Activated CD8-positive, alpha-beta T cell treated with anti-CD3 and anti-CD28 coated beads, Interleukin-2, amount 10 ng/mL, durations not matched to agents 7 days and 5 days (primary cell): ENCODE measurements at regions not wholly inside any gene's neighbourhood (a gene's known extent, or its start where the extent isn't known, plus 50 kb on each side); places are given as distances from the start of the nearest gene placed in this dataset.

Experiments
- ATAC-seq: fragments of 150-1000 bp; cut with Tn5 transposase; one replicate; pipeline ENCODE4 v1.10.0; 2021; ENCODE audit warnings: moderate library complexity
- CTCF ChIA-PET: fragments of 350-600 bp; sonication (Branson Sonifier 250); formaldehyde crosslinking; loops from one replicate; lab custom pipeline; 2021; ENCODE audit warnings: antibody characterized with exemption; lab: Charles Lee
- POLR2A ChIA-PET: fragments of 350-600 bp; sonication (Branson Sonifier 250); formaldehyde crosslinking; loops from one replicate; lab custom pipeline; 2021; ENCODE audit warnings: antibody characterized with exemption; lab: Charles Lee
- DNase-seq: peaks from one replicate; pipeline ENCODE4 v3.0.0-alpha.2; 2020
- H3K27ac Mint-ChIP-seq: one replicate; pipeline ENCODE4 v1.8.0; 2021; ENCODE audit warnings: mild to moderate bottlenecking, mixed read lengths
- H3K27me3 Mint-ChIP-seq: one replicate; pipeline ENCODE4 v1.8.0; 2021; ENCODE audit warnings: low read depth, mixed read lengths
- H3K36me3 Mint-ChIP-seq: one replicate; pipeline ENCODE4 v1.8.0; 2021; ENCODE audit warnings: low read depth, mixed read lengths
- H3K4me1 Mint-ChIP-seq: one replicate; pipeline ENCODE4 v1.8.0; 2021; ENCODE audit warnings: low read depth, mixed read lengths
- H3K4me3 Mint-ChIP-seq: one replicate; pipeline ENCODE4 v1.8.0; 2021; ENCODE audit warnings: mild to moderate bottlenecking, mixed read lengths
- H3K9me3 Mint-ChIP-seq: one replicate; pipeline ENCODE4 v1.8.0; 2022; ENCODE audit warnings: mixed read lengths; ENCODE audit not compliant: insufficient read depth

DNA sequence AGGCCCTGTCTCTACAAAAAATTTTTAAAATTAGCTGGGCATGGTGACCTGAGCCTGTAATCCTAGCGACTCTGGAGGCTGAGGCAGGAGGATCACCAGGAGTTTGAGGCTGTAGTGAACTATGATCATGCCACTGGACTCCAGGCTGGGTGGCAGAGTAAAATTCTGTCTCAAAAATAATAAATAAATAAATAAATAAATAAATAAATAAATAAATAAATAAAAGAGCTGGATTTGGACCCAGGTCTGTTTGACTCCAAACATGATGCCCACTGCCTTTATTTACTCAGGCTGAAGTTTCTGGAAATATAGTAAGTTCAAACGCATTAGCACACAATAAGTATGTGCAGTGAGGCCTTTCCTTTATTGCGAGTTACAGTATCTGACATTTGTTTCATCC lies 75.0 kb downstream of the THNSL2 start:
- H3K36me3 Mint-ChIP-seq = no peaks in the 10 kb centered on the region
- no peak for DNase-seq
- no peak for ATAC-seq
- no peaks in the 10 kb centered on the region for H3K27me3 Mint-ChIP-seq
- no peaks in the 10 kb centered on the region for H3K9me3 Mint-ChIP-seq
- CTCF ChIA-PET = no interaction called here
- H3K4me1 Mint-ChIP-seq = no peaks in the 10 kb centered on the region
- no peak overlapping the region for H3K27ac Mint-ChIP-seq
- POLR2A ChIA-PET = no interaction called here
- no peak overlapping the region for H3K4me3 Mint-ChIP-seq

DNA sequence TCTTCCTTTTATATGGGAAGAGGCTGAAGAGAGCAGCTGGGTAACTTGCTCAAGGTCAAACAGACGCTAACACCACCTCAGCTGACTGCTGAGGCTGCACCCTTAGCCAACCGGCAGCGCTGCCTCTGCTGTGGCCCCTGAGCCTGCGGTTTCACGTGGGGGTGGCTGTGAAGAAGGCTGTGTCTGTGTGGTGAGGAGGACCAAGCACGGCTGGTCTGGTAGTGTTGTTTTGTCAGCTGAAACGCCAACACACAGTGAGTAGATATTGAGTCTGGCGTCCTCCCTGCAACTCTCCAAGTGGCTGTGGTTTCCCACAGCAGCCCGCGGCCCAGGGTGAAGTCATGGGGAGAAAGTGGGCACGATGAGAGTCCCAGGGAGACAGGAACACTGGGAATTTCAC lies 69.6 kb downstream of the THNSL2 start:
- no peak for DNase-seq
- Mint-ChIP-seq H3K27me3 (no peaks in the 10 kb centered on the region), H3K36me3 (no peaks in the 10 kb centered on the region), H3K27ac (no peak overlapping the region), H3K9me3 (no peaks in the 10 kb centered on the region), H3K4me3 (no peak overlapping the region), H3K4me1 (no peaks in the 10 kb centered on the region)
- ATAC-seq = peak; percentile 39
- ChIA-PET POLR2A (no interaction called here), CTCF (no interaction called here)

DNA sequence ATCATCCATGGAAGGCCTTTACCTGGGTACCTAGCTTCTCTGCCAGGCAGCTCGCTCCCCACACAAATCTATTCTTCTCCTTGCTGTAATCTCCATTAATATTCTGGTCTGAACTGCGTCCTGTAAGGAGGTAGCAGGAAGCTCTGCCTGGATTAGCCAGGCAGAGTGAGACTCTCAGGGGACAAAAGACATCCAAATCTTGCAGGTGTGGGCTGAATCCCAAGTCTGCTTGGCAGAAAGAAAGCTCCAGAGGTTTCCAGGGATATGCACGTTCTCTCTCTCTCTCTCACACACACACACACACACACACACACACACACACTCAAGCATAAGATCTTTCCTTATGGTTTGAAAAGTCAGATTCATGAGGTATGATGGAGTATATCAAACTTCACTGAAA lies 66.5 kb downstream of the THNSL2 start:
- ChIA-PET POLR2A (no interaction called here), CTCF (no interaction called here)
- H3K27ac Mint-ChIP-seq = no peak overlapping the region
- no peak overlapping the region for H3K4me3 Mint-ChIP-seq
- ATAC-seq = no peak
- no peaks in the 10 kb centered on the region for H3K4me1 Mint-ChIP-seq
- DNase-seq = no peak
- no peaks in the 10 kb centered on the region for H3K9me3 Mint-ChIP-seq
- no peaks in the 10 kb centered on the region for H3K36me3 Mint-ChIP-seq
- peaks cover 2% of the 10 kb centered on the region for H3K27me3 Mint-ChIP-seq
